ENCODE measurements at regions not wholly inside any gene's neighbourhood (a gene's known extent, or its start where the extent isn't known, plus 50 kb on each side); places are given as distances from the start of the nearest gene placed in this dataset.

GRCh38 chr13:59230484-59231264 is 933.1 kb downstream of the DIAPH3 start:
- Histone ChIP-seq H3K79me2 (ENCODE audit: insufficient read depth, low read length) (no peaks in the 10 kb centered on the region), H4K20me1 (ENCODE audit: insufficient read depth, low read length, poor library complexity, severe bottlenecking) (no peaks in the 10 kb centered on the region), H3K9me3 (ENCODE audit: insufficient read depth, low read depth, low read length) (no peaks in the 10 kb centered on the region), H3F3A (ENCODE audit: low read depth) (no peaks in the 10 kb centered on the region), H3K4me2 (ENCODE audit: low read depth, low read length, poor library complexity, severe bottlenecking) (no peak overlapping the region), H3K4me3 (ENCODE audit: low read length, poor library complexity, severe bottlenecking) (no peak overlapping the region), H3K4me1 (ENCODE audit: insufficient read depth, low read length, poor library complexity, severe bottlenecking) (no peaks in the 10 kb centered on the region), H2AFZ (ENCODE audit: low read length) (no peak overlapping the region), H3K9ac (ENCODE audit: low read depth, low read length, poor library complexity, severe bottlenecking) (no peak overlapping the region), H3K36me3 (ENCODE audit: insufficient read depth, low read length) (no peaks in the 10 kb centered on the region), H3K27me3 (ENCODE audit: insufficient read depth, low read length, poor library complexity, severe bottlenecking) (no peaks in the 10 kb centered on the region), H3K9me2 (replicated peaks; ENCODE audit: low read depth, low read length) (no peaks in the 10 kb centered on the region)
- TF ChIP-seq EZH2phosphoT487 (IDR thresholded peaks at IDR 0.05; ENCODE audit: borderline replicate concordance), result no peak
- TF ChIP-seq, protein P1, sequence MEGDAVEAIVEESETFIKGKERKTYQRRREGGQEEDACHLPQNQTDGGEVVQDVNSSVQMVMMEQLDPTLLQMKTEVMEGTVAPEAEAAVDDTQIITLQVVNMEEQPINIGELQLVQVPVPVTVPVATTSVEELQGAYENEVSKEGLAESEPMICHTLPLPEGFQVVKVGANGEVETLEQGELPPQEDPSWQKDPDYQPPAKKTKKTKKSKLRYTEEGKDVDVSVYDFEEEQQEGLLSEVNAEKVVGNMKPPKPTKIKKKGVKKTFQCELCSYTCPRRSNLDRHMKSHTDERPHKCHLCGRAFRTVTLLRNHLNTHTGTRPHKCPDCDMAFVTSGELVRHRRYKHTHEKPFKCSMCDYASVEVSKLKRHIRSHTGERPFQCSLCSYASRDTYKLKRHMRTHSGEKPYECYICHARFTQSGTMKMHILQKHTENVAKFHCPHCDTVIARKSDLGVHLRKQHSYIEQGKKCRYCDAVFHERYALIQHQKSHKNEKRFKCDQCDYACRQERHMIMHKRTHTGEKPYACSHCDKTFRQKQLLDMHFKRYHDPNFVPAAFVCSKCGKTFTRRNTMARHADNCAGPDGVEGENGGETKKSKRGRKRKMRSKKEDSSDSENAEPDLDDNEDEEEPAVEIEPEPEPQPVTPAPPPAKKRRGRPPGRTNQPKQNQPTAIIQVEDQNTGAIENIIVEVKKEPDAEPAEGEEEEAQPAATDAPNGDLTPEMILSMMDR (conservative IDR thresholded peaks at IDR 0.05; ENCODE audit: low read length), result no peak

GRCh38 chr13:59236309-59236919 is 927.3 kb downstream of the DIAPH3 start:
- H3F3A ChIP-seq (ENCODE audit: low read depth), result no peaks in the 10 kb centered on the region
- H4K20me1 ChIP-seq (ENCODE audit: insufficient read depth, low read length, poor library complexity, severe bottlenecking), result no peaks in the 10 kb centered on the region
- no peaks in the 10 kb centered on the region for H3K36me3 ChIP-seq (ENCODE audit: insufficient read depth, low read length)
- no peak overlapping the region for H2AFZ ChIP-seq (ENCODE audit: low read length)
- H3K4me2 ChIP-seq (ENCODE audit: low read depth, low read length, poor library complexity, severe bottlenecking), result no peak overlapping the region
- no peaks in the 10 kb centered on the region for H3K4me1 ChIP-seq (ENCODE audit: insufficient read depth, low read length, poor library complexity, severe bottlenecking)
- no peaks in the 10 kb centered on the region for H3K79me2 ChIP-seq (ENCODE audit: insufficient read depth, low read length)
- no peak for TF ChIP-seq EZH2phosphoT487 (IDR thresholded peaks at IDR 0.05; ENCODE audit: borderline replicate concordance)
- TF ChIP-seq, protein P1 (conservative IDR thresholded peaks at IDR 0.05; ENCODE audit: low read length), result no peak
- no peaks in the 10 kb centered on the region for H3K9me2 ChIP-seq (replicated peaks; ENCODE audit: low read depth, low read length)
- no peak overlapping the region for H3K4me3 ChIP-seq (ENCODE audit: low read length, poor library complexity, severe bottlenecking)
- H3K27me3 ChIP-seq (ENCODE audit: insufficient read depth, low read length, poor library complexity, severe bottlenecking), result no peaks in the 10 kb centered on the region
- H3K9me3 ChIP-seq (ENCODE audit: insufficient read depth, low read depth, low read length), result no peaks in the 10 kb centered on the region
- H3K9ac ChIP-seq (ENCODE audit: low read depth, low read length, poor library complexity, severe bottlenecking), result no peak overlapping the region

GRCh38 chr13:59236944-59237343 is 926.8 kb downstream of the DIAPH3 start:
- Histone ChIP-seq H3K79me2 (ENCODE audit: insufficient read depth, low read length) (no peaks in the 10 kb centered on the region), H2AFZ (ENCODE audit: low read length) (no peak overlapping the region), H3K4me3 (ENCODE audit: low read length, poor library complexity, severe bottlenecking) (no peak overlapping the region), H3K27me3 (ENCODE audit: insufficient read depth, low read length, poor library complexity, severe bottlenecking) (no peaks in the 10 kb centered on the region), H3K36me3 (ENCODE audit: insufficient read depth, low read length) (no peaks in the 10 kb centered on the region), H3K4me2 (ENCODE audit: low read depth, low read length, poor library complexity, severe bottlenecking) (no peak overlapping the region), H4K20me1 (ENCODE audit: insufficient read depth, low read length, poor library complexity, severe bottlenecking) (no peaks in the 10 kb centered on the region), H3K9me2 (replicated peaks; ENCODE audit: low read depth, low read length) (no peaks in the 10 kb centered on the region), H3K9me3 (ENCODE audit: insufficient read depth, low read depth, low read length) (no peaks in the 10 kb centered on the region), H3F3A (ENCODE audit: low read depth) (no peaks in the 10 kb centered on the region), H3K4me1 (ENCODE audit: insufficient read depth, low read length, poor library complexity, severe bottlenecking) (no peaks in the 10 kb centered on the region), H3K9ac (ENCODE audit: low read depth, low read length, poor library complexity, severe bottlenecking) (no peak overlapping the region)
- TF ChIP-seq, protein P1 (conservative IDR thresholded peaks at IDR 0.05; ENCODE audit: low read length), result no peak
- no peak for TF ChIP-seq EZH2phosphoT487 (IDR thresholded peaks at IDR 0.05; ENCODE audit: borderline replicate concordance)
